ENCODE measurements at regions not wholly inside any gene's neighbourhood (a gene's known extent, or its start where the extent isn't known, plus 50 kb on each side); places are given as distances from the start of the nearest gene placed in this dataset.

- no peak for DNase-seq (ENCODE audit: low read depth in 3 of 3)
Measured at GRCh38 chr5:175765858-175766257, 105.5 kb upstream of the CPLX2 start.

- no peak for DNase-seq (ENCODE audit: low read depth in 3 of 3)
Measured at GRCh38 chr5:175766963-175767362, 104.4 kb upstream of the CPLX2 start.

GRCh38 chr5:175772747-175773533 lies 98.4 kb upstream of the CPLX2 start:
- no peak for DNase-seq (ENCODE audit: low read depth in 3 of 3)

GRCh38 chr5:175773534-175774070 lies 97.8 kb upstream of the CPLX2 start:
- DNase-seq (ENCODE audit: low read depth in 3 of 3): no peak

- no peak for DNase-seq (ENCODE audit: low read depth in 3 of 3)
Measured at GRCh38 chr5:175775416-175775815, 96.0 kb upstream of the CPLX2 start.

GRCh38 chr5:175778951-175779503 lies 92.4 kb upstream of the CPLX2 start:
- no peak for DNase-seq (ENCODE audit: low read depth in 3 of 3)

GRCh38 chr5:175783739-175784138 lies 87.6 kb upstream of the CPLX2 start:
- DNase-seq (ENCODE audit: low read depth in 3 of 3): no peak

- DNase-seq (ENCODE audit: low read depth in 3 of 3): no peak
Measured at GRCh38 chr5:175784230-175784629, 87.1 kb upstream of the CPLX2 start.

GRCh38 chr5:175785681-175786080 lies 85.7 kb upstream of the CPLX2 start:
- DNase-seq (ENCODE audit: low read depth in 3 of 3): no peak

GRCh38 chr5:175788155-175788787 lies 83.1 kb upstream of the CPLX2 start:
- DNase-seq (ENCODE audit: low read depth in 3 of 3): no peak

GRCh38 chr5:175789670-175790069 lies 81.7 kb upstream of the CPLX2 start:
- no peak for DNase-seq (ENCODE audit: low read depth in 3 of 3)

GRCh38 chr5:175790796-175791195 lies 80.6 kb upstream of the CPLX2 start:
- DNase-seq (ENCODE audit: low read depth in 3 of 3): no peak

- no peak for DNase-seq (ENCODE audit: low read depth in 3 of 3)
Measured at GRCh38 chr5:175795959-175796358, 75.4 kb upstream of the CPLX2 start.

- DNase-seq (ENCODE audit: low read depth in 3 of 3): peak; percentile 43 to 55 (median 48)
Measured at GRCh38 chr5:175796536-175797499, 74.6 kb upstream of the CPLX2 start.

- no peak for DNase-seq (ENCODE audit: low read depth in 3 of 3)
Measured at GRCh38 chr5:175797521-175798038, 73.8 kb upstream of the CPLX2 start.

- no peak for DNase-seq (ENCODE audit: low read depth in 3 of 3)
Measured at GRCh38 chr5:175798626-175799025, 72.8 kb upstream of the CPLX2 start.

- no peak for DNase-seq (ENCODE audit: low read depth in 3 of 3)
Measured at GRCh38 chr5:175800656-175801081, 70.7 kb upstream of the CPLX2 start.

GRCh38 chr5:175802361-175802760 lies 69.0 kb upstream of the CPLX2 start:
- DNase-seq (ENCODE audit: low read depth in 3 of 3): no peak

- no peak for DNase-seq (ENCODE audit: low read depth in 3 of 3)
Measured at GRCh38 chr5:175803254-175803653, 68.1 kb upstream of the CPLX2 start.

GRCh38 chr5:175803736-175804454 lies 67.5 kb upstream of the CPLX2 start:
- DNase-seq (ENCODE audit: low read depth in 3 of 3): no peak

All from stimulated activated CD4-positive, alpha-beta T cell treated with anti-CD3 and anti-CD28 coated beads, TNF-alpha, amount 100 ng/mL, for 4 hours (primary cell).